B cell (primary cell): ENCODE measurements at regions not wholly inside any gene's neighbourhood (a gene's known extent, or its start where the extent isn't known, plus 50 kb on each side); places are given as distances from the start of the nearest gene placed in this dataset.

Source experiments
- CTCF ChIP-seq: fragments of 200-600 bp; IDR thresholded peaks from one replicate; pipeline ENCODE4 v1.8.0; 2022; ENCODE audit warnings: antibody characterized with exemption, mild to moderate bottlenecking
- EZH2 ChIP-seq: IDR thresholded peaks from 2 replicates; pipeline ENCODE4 v1.6.1; 2012; ENCODE audit warnings: borderline replicate concordance, low read depth, mild to moderate bottlenecking, moderate library complexity, low read length; ENCODE audit not compliant: insufficient read depth, poor library complexity, severe bottlenecking

DNA sequence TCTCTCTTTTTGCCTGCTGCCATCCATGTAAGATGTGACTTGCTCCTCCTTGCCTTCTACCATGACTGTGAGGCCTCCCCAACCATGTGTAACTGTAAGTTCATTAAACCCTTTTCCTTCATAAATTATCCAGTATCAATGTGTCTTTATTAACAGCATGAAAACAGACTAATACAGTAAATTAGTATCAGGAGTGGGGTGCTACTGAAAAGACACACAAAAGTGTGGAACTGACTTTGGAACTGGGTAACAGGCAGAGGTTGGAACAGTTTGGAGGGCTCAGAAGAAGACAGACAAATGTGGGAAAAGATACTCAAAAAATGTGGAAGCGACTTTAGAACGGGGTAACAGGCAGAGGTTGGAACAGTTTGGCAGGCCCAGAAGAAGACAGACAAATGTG is 189.4 kb downstream of the HTR1B start:
- no peak for TF ChIP-seq CTCF
- no peak for TF ChIP-seq EZH2
